GM21423 (cell line): ENCODE measurements at regions not wholly inside any gene's neighbourhood (a gene's known extent, or its start where the extent isn't known, plus 50 kb on each side); places are given as distances from the start of the nearest gene placed in this dataset.

Source experiments
- ATAC-seq: cut with Tn5 transposase; IDR thresholded peaks from one replicate; pipeline ENCODE4 v1.9.1; 2021; ENCODE audit warnings: mild to moderate bottlenecking, moderate library complexity; ENCODE audit not compliant: unreplicated experiment

GRCh38 chr10:4319870-4320367, 506.1 kb upstream of the AKR1E2 start:
- ATAC-seq, result no peak

- no peak for ATAC-seq
Measured at GRCh38 chr10:4316161-4316810, 509.7 kb upstream of the AKR1E2 start.

GRCh38 chr10:4315551-4315950, 510.5 kb upstream of the AKR1E2 start:
- no peak for ATAC-seq

- no peak for ATAC-seq
Measured at GRCh38 chr10:4313051-4313450, 513.0 kb upstream of the AKR1E2 start.

GRCh38 chr10:4312051-4312835, 513.8 kb upstream of the AKR1E2 start:
- ATAC-seq, result no peak

GRCh38 chr10:4310172-4310571, 515.8 kb upstream of the AKR1E2 start:
- ATAC-seq, result no peak

GRCh38 chr10:4307910-4308309, 518.1 kb upstream of the AKR1E2 start:
- no peak for ATAC-seq

- no peak for ATAC-seq
Measured at GRCh38 chr10:4306871-4307270, 519.1 kb upstream of the AKR1E2 start.

- no peak for ATAC-seq
Measured at GRCh38 chr10:4303045-4303444, 518.0 kb upstream of the KLF6 start.

- ATAC-seq, result no peak
Measured at GRCh38 chr10:4301291-4302045, 516.5 kb upstream of the KLF6 start.

- ATAC-seq, result no peak
Measured at GRCh38 chr10:4296161-4296560, 511.2 kb upstream of the KLF6 start.

GRCh38 chr10:4294996-4295792, 510.2 kb upstream of the KLF6 start:
- no peak for ATAC-seq

GRCh38 chr10:4294271-4294670, 509.3 kb upstream of the KLF6 start:
- no peak for ATAC-seq

GRCh38 chr10:4291990-4292389, 507.0 kb upstream of the KLF6 start:
- ATAC-seq, result no peak

- no peak for ATAC-seq
Measured at GRCh38 chr10:4285121-4285520, 500.1 kb upstream of the KLF6 start.

GRCh38 chr10:4283846-4284610, 499.0 kb upstream of the KLF6 start:
- ATAC-seq, result no peak

GRCh38 chr10:4282496-4282895, 497.5 kb upstream of the KLF6 start:
- ATAC-seq, result no peak

GRCh38 chr10:4281190-4281825, 496.3 kb upstream of the KLF6 start:
- ATAC-seq, result no peak

GRCh38 chr10:4280461-4281189, 495.6 kb upstream of the KLF6 start:
- ATAC-seq, result no peak
